ENCODE measurements at regions not wholly inside any gene's neighbourhood (a gene's known extent, or its start where the extent isn't known, plus 50 kb on each side); places are given as distances from the start of the nearest gene placed in this dataset.
A peak's percentile ranks its signal among the peaks of the same experiment; 100 is the strongest.

DNA sequence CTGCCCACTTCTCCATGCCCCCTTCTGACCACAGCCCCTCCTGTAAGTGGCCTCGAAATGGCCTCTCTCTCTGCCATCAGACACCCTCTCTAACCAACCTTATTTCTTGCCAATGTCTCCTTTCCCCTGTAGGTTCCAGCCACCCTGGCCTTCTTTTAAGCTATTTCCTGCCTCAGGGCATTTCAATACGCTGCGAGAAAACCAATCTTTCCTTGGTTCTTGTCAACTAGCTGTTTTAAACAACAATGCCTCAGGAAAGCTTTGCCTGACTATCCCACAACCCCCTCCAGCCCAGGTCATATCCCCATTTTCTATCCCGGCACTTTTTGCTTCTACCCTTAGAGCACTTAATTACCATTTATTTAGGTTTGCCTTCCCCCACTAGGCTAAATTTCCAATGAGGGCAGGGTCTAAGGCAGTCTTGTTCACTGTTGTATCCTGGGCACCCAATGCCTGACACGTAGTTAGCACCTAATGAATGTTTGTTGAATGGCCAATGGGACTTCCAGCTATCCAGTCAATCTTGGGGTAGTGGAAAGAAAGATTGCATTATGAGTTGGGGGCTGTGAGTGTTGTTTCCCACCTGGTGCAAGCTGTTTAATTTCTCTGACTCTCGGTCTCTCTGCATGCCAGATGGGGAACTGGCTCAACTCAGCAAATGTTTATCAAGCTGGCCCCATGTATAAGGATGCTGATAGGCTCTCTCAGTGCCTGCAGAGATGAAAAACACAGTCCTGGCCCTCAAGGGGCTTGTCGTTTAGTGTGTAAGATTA is 291.2 kb downstream of the SRBD1 start:
- peaks cover 4% of the 10 kb centered on the region for H3K36me3 Mint-ChIP-seq (ENCODE audit: low read depth)
- no peak overlapping the region for H3K4me3 Mint-ChIP-seq
- peaks cover 17% of the 10 kb centered on the region for H3K9me3 Mint-ChIP-seq

DNA sequence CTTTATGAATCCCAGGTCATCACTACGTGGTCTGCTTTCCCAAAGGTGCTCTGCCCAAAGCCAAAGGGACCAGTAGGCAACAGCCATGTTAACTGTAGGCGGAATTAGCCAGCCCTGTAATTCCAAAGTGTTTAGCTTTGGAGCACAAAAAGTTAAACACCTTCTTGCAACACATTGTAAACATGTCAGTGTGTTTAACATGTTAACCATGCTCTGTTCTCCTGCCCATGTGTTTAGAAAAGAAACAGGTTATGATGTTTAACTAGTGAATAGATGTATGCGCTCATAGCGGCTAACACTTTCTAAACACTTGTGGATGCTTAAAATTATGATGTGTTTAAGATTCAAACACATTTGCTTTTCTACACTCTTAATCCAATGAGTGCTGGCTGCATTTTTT is 292.4 kb downstream of the SRBD1 start:
- Mint-ChIP-seq H3K36me3 (ENCODE audit: low read depth) (no peaks in the 10 kb centered on the region), H3K4me3 (no peak overlapping the region), H3K4me1 (no peaks in the 10 kb centered on the region), H3K27ac (no peak overlapping the region), H3K9me3 (peaks cover 11% of the 10 kb centered on the region), H3K27me3 (ENCODE audit: low read depth) (no peaks in the 10 kb centered on the region)
- TF ChIP-seq, protein P1, sequence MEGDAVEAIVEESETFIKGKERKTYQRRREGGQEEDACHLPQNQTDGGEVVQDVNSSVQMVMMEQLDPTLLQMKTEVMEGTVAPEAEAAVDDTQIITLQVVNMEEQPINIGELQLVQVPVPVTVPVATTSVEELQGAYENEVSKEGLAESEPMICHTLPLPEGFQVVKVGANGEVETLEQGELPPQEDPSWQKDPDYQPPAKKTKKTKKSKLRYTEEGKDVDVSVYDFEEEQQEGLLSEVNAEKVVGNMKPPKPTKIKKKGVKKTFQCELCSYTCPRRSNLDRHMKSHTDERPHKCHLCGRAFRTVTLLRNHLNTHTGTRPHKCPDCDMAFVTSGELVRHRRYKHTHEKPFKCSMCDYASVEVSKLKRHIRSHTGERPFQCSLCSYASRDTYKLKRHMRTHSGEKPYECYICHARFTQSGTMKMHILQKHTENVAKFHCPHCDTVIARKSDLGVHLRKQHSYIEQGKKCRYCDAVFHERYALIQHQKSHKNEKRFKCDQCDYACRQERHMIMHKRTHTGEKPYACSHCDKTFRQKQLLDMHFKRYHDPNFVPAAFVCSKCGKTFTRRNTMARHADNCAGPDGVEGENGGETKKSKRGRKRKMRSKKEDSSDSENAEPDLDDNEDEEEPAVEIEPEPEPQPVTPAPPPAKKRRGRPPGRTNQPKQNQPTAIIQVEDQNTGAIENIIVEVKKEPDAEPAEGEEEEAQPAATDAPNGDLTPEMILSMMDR (IDR thresholded peaks at IDR 0.05; ENCODE audit: unreplicated experiment in 3 of 3): no peak

More for the DNA sequence above, 291.2 kb downstream of the SRBD1 start:
- Mint-ChIP-seq H3K4me1 (no peaks in the 10 kb centered on the region), H3K27me3 (ENCODE audit: low read depth) (no peaks in the 10 kb centered on the region), H3K27ac (no peak overlapping the region)
- TF ChIP-seq, protein P1 (IDR thresholded peaks at IDR 0.05; ENCODE audit: unreplicated experiment in 3 of 3): no peak

DNA sequence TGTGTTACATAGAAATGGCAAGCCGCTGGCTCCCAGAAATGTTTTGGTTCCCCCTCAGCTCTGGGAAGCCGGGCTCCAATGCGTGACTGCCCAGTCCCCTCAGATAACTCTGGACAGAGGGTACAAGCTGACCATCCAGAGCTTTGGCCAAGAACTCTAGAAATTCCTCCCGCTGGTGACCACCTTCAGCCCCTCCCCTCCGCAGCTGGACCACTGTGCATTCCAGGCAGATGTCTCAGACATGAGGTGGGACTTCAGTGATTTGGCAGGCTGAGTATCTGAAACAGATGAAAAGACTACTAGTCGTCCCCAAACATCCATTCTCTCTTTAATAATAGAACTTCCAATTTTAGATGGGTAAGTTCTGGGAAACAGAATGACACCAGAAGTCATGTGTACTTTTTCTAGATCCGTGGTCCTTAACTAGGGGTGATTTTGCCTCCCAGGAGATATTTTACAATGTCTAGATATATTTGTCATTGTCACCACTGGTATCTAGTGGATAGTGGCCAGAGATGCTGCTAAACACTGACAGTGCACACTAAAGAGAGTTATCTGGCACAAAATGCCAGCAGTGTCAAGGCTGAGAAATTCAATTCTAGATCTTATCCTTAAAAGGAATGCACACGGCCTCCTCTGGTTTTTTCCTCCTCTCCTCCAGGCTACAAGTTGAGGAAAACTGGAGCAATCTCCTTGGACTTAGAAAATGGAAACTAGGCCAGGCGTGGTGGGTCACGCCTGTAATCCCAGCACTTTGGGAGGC is 294.3 kb downstream of the SRBD1 start:
- Mint-ChIP-seq H3K4me1 (peaks cover 5% of the 10 kb centered on the region), H3K27me3 (ENCODE audit: low read depth) (no peaks in the 10 kb centered on the region), H3K4me3 (no peak overlapping the region), H3K9me3 (peaks cover 9% of the 10 kb centered on the region), H3K27ac (no peak overlapping the region), H3K36me3 (ENCODE audit: low read depth) (no peaks in the 10 kb centered on the region)
- TF ChIP-seq, protein P1 (IDR thresholded peaks at IDR 0.05; ENCODE audit: unreplicated experiment in 3 of 3): no peak

DNA sequence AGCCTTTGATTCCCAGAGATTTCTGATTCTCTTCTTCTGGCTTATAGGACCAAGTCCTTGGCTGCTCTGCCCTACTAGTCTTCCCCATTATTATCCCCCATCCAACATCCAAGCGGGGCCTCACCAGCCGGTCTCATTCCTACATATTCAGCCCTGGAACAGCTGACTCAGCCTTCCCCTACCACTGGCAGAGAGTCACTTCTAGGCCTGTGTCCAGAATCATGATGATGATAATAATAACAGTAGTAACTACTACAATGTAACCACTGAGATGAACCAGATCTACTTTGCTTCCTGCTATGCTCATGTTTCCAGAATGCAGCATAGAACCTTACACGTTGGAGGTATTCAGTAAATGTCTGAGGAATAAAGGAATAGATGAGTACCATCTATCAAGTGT is 295.2 kb downstream of the SRBD1 start:
- H3K27ac Mint-ChIP-seq: no peak overlapping the region

DNA sequence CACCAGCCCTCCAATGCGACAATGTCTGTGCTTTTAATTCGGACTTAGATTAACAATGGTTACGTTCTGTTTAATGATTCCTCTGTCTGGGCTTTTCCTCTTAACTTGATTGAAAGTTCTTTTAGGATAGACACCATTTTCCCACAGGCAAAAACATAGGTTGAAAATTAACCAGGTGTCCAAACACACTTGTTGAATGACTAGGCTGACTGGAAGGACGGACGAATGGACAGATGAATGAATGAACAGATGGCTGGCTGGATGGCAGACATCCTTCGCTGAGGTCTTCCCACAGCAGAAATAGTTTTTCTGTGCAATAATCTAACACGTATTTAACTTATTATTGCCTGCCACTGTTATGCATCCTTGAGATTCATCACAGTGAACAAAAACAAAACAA is 298.8 kb downstream of the SRBD1 start:
- Mint-ChIP-seq H3K36me3 (ENCODE audit: low read depth) (no peaks in the 10 kb centered on the region), H3K4me3 (no peak overlapping the region), H3K4me1 (peaks cover 5% of the 10 kb centered on the region), H3K27ac (peak overlapping the region in 1 of 3 experiments; percentile 8), H3K27me3 (ENCODE audit: low read depth) (peaks cover 10% of the 10 kb centered on the region), H3K9me3 (peaks cover 5% of the 10 kb centered on the region)
- TF ChIP-seq, protein P1 (IDR thresholded peaks at IDR 0.05; ENCODE audit: unreplicated experiment in 3 of 3): no peak

More for the DNA sequence above, 295.2 kb downstream of the SRBD1 start:
- TF ChIP-seq, protein P1 (IDR thresholded peaks at IDR 0.05; ENCODE audit: unreplicated experiment in 3 of 3): no peak
- Mint-ChIP-seq H3K9me3 (peaks cover 5% of the 10 kb centered on the region), H3K27me3 (ENCODE audit: low read depth) (no peaks in the 10 kb centered on the region), H3K36me3 (ENCODE audit: low read depth) (no peaks in the 10 kb centered on the region), H3K4me3 (no peak overlapping the region), H3K4me1 (peaks cover 5% of the 10 kb centered on the region)

Data from nephron (organoid).